Activated CD4-positive, alpha-beta T cell treated with anti-CD3 and anti-CD28 coated beads for 36 hours (primary cell): ENCODE measurements at regions not wholly inside any gene's neighbourhood (a gene's known extent, or its start where the extent isn't known, plus 50 kb on each side); places are given as distances from the start of the nearest gene placed in this dataset.

Experiments
- ATAC-seq: fragments of 200-7000 bp; cut with Tn5 transposase; one replicate; pipeline ENCODE4 v1.10.0; 2021; ENCODE audit warnings: mild to moderate bottlenecking, moderate library complexity
- CTCF ChIA-PET: fragments of 350-600 bp; sonication (Branson Sonifier 250); formaldehyde crosslinking; loops from one replicate; lab custom pipeline; 2021; ENCODE audit warnings: antibody characterized with exemption; lab: Charles Lee
- POLR2A ChIA-PET: fragments of 350-600 bp; sonication (Branson Sonifier 250); formaldehyde crosslinking; loops from one replicate; lab custom pipeline; 2021; ENCODE audit warnings: antibody characterized with exemption, inconsistent platforms; lab: Charles Lee
- DNase-seq: peaks from one replicate; pipeline ENCODE4 v3.0.0-alpha.2; 2020
- H3K27ac Mint-ChIP-seq: one replicate; pipeline ENCODE4 v1.8.0; 2021; ENCODE audit warnings: mixed read lengths
- H3K27me3 Mint-ChIP-seq: one replicate; pipeline ENCODE4 v1.8.0; 2021; ENCODE audit warnings: mixed read lengths
- H3K36me3 Mint-ChIP-seq: one replicate; pipeline ENCODE4 v1.8.0; 2021; ENCODE audit warnings: low read depth, mixed read lengths
- H3K4me1 Mint-ChIP-seq: one replicate; pipeline ENCODE4 v1.8.0; 2021; ENCODE audit warnings: mixed read lengths
- H3K4me3 Mint-ChIP-seq: one replicate; pipeline ENCODE4 v1.8.0; 2021; ENCODE audit warnings: mild to moderate bottlenecking, moderate library complexity, mixed read lengths
- H3K9me3 Mint-ChIP-seq: one replicate; pipeline ENCODE4 v1.8.0; 2021; ENCODE audit warnings: low read depth, mixed read lengths
- intact Hi-C, 2 experiments: fragments of 100-400 bp; cut with DNase I in 1 of 2; cut with micrococcal nuclease in 1 of 2; formaldehyde crosslinking; loops; one replicate each; pipeline versions ENCODE4 v1.14.2 to v1.15.1; 2022 to 2024; cut with DNase I, micrococcal nuclease

GRCh38 chr4:56084851-56085250, 136.1 kb downstream of the CEP135 start:
- no peak for ATAC-seq
- intact Hi-C loops = no loop called here
- ChIA-PET CTCF (interaction anchor here (0.5 kb wide), 1 partner anchor 25 kb away, joined by 3 read pairs; no protein-coding TSS in a partner anchor), POLR2A (no interaction called here)
- no peak overlapping the region for H3K4me3 Mint-ChIP-seq
- H3K36me3 Mint-ChIP-seq = no peaks in the 10 kb centered on the region
- no peaks in the 10 kb centered on the region for H3K27me3 Mint-ChIP-seq
- H3K4me1 Mint-ChIP-seq = no peaks in the 10 kb centered on the region
- H3K9me3 Mint-ChIP-seq = no peaks in the 10 kb centered on the region
- no peak overlapping the region for H3K27ac Mint-ChIP-seq
- no peak for DNase-seq
